GM23338 (cell line): ENCODE measurements at regions not wholly inside any gene's neighbourhood (a gene's known extent, or its start where the extent isn't known, plus 50 kb on each side); places are given as distances from the start of the nearest gene placed in this dataset.
A peak's percentile ranks its signal among the peaks of the same experiment; 100 is the strongest.
"Not testable (repeated sequence)": the region's sequence is repeated elsewhere in the genome, so short reads cannot be mapped to it uniquely, and the experiment has no call there.

ENCODE experiments used
- ATAC-seq: fragments of 200-7000 bp; cut with Tn5 transposase; 3 replicates; pipeline ENCODE4 v1.9.1; 2020
- DNase-seq: peaks from one replicate; pipeline ENCODE4 v3.0.0-alpha.2; 2015; ENCODE audit warnings: low spot score
- H2AFZ ChIP-seq: fragments of 200-600 bp; sonication (generic); 2 replicates; pipeline ENCODE4 v1.8.0; 2016; ENCODE audit warnings: antibody characterized with exemption, mild to moderate bottlenecking, moderate library complexity
- H3F3A ChIP-seq: fragments of 200-600 bp; sonication (generic); replicated peaks from 2 replicates; pipeline ENCODE4 v1.8.0; 2017; ENCODE audit warnings: antibody characterized with exemption, mixed run types, low read depth
- H3K27ac ChIP-seq: fragments of 200-600 bp; sonication (generic); 2 replicates; pipeline ENCODE4 v1.6.1; 2016; ENCODE audit warnings: low read depth
- H3K27me3 ChIP-seq: fragments of 200-600 bp; sonication (generic); 2 replicates; pipeline ENCODE4 v1.8.0; 2016; ENCODE audit warnings: mild to moderate bottlenecking, mixed run types, moderate library complexity; ENCODE audit not compliant: insufficient read depth
- H3K36me3 ChIP-seq: fragments of 200-600 bp; sonication (generic); 2 replicates; pipeline ENCODE4 v1.8.0; 2016; ENCODE audit warnings: mild to moderate bottlenecking; ENCODE audit not compliant: insufficient read depth
- H3K4me1 ChIP-seq: fragments of 200-600 bp; sonication (generic); 2 replicates; pipeline ENCODE4 v1.8.0; 2016; ENCODE audit warnings: mild to moderate bottlenecking, moderate library complexity; ENCODE audit not compliant: insufficient read depth
- H3K4me2 ChIP-seq: fragments of 200-600 bp; sonication (generic); 2 replicates; pipeline ENCODE4 v1.7.1; 2017; ENCODE audit warnings: mixed run types
- H3K4me3 ChIP-seq: fragments of 200-600 bp; sonication (generic); 2 replicates; pipeline ENCODE4 v1.6.1; 2016; ENCODE audit warnings: mixed run types
- H3K79me2 ChIP-seq: fragments of 200-600 bp; sonication (generic); replicated peaks from 2 replicates; pipeline ENCODE4 v1.8.0; 2017; ENCODE audit warnings: mild to moderate bottlenecking; ENCODE audit not compliant: insufficient read depth
- H3K9me2 ChIP-seq: fragments of 200-600 bp; sonication (generic); 2 replicates; pipeline ENCODE4 v1.8.0; 2017; ENCODE audit not compliant: insufficient read depth
- H4K20me1 ChIP-seq: fragments of 200-600 bp; sonication (generic); replicated peaks from 2 replicates; pipeline ENCODE4 v1.8.0; 2017; ENCODE audit warnings: mild to moderate bottlenecking; ENCODE audit not compliant: insufficient read depth
- H3K27ac Mint-ChIP-seq: 2 replicates; pipeline ENCODE4 v1.8.0; 2020; ENCODE audit warnings: inconsistent platforms, mild to moderate bottlenecking, moderate library complexity, mixed read lengths
- H3K27me3 Mint-ChIP-seq: 3 replicates; pipeline ENCODE4 v1.8.0; 2022; ENCODE audit warnings: low read depth, mild to moderate bottlenecking, moderate library complexity, mixed read lengths, inconsistent platforms; ENCODE audit not compliant: insufficient read depth, poor library complexity
- H3K36me3 Mint-ChIP-seq: 3 replicates; pipeline ENCODE4 v1.8.0; 2021; ENCODE audit warnings: low read depth, mild to moderate bottlenecking, inconsistent platforms, moderate library complexity, mixed read lengths
- H3K4me1 Mint-ChIP-seq: 3 replicates; pipeline ENCODE4 v1.8.0; 2020; ENCODE audit warnings: mild to moderate bottlenecking, inconsistent platforms, mixed read lengths
- H3K4me3 Mint-ChIP-seq: 3 replicates; pipeline ENCODE4 v1.8.0; 2021; ENCODE audit warnings: moderate library complexity, mild to moderate bottlenecking, inconsistent platforms, mixed read lengths
- H3K9me3 Mint-ChIP-seq: 3 replicates; pipeline ENCODE4 v1.8.0; 2020; ENCODE audit warnings: moderate library complexity, mild to moderate bottlenecking, inconsistent platforms, mixed read lengths
- EZH2 ChIP-seq: fragments of 200-600 bp; sonication (generic); IDR thresholded peaks from one replicate; pipeline ENCODE4 v1.8.0; 2017; ENCODE audit warnings: antibody characterized with exemption, mild to moderate bottlenecking, low read depth; ENCODE audit not compliant: unreplicated experiment
- JUNB ChIP-seq: IDR thresholded peaks from one replicate; pipeline ENCODE4 v1.6.1; 2016; ENCODE audit warnings: antibody characterized with exemption; ENCODE audit not compliant: unreplicated experiment
- NANOG ChIP-seq: IDR thresholded peaks from 2 replicates; pipeline ENCODE4 v1.6.1; 2016; ENCODE audit warnings: antibody characterized with exemption, borderline replicate concordance
- ZNF114 ChIP-seq: fragments of 250-450 bp; sonication (Bioruptor Pico); IDR thresholded peaks from 2 replicates; pipeline ENCODE4 v1.5.0; 2020; ENCODE audit warnings: mild to moderate bottlenecking, moderate library complexity
- ZNF331 ChIP-seq: fragments of 250-450 bp; sonication (Bioruptor Pico); IDR thresholded peaks from 2 replicates; pipeline ENCODE4 v1.5.0; 2020; ENCODE audit warnings: low read depth, mild to moderate bottlenecking, moderate library complexity
- TF ChIP-seq, protein P1 (sequence below): IDR thresholded peaks from 2 replicates; pipeline ENCODE4 v1.6.1; 2016; ENCODE audit warnings: antibody characterized with exemption
- TF ChIP-seq, protein P2 (sequence below): fragments of 250-450 bp; sonication (Bioruptor Pico); IDR thresholded peaks from 2 replicates; pipeline ENCODE4 v1.5.0; 2020; ENCODE audit warnings: mild to moderate bottlenecking, moderate library complexity

DNA sequence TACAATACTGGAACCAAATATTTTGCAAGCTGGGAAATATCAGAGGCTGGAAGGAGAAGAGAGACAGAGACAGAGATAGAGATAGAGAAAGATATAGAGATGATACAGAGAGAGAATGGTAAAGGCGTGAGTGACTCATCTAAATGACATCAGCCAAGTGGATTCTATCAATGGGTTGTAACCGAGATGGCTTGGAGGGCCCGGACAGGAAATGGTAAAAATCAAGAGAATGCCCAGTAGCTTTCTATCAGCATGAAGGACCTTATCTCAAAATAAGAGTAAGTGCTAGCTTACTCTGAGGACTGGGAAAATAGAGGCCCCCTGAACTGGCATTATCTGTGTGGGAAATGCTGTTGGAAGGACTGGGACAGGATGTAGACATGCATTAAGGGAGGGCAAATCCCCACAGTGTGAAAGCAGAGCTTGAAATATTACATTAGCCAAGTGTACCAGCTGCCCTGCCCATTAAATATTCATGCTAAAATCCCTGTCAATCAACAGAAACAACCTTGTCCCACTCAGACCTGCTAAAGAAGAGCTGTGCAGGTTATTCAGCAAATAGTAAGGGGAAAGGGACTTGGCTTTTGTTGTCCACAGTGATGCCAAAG is 76.6 kb upstream of the ZNF644 start:
- Histone ChIP-seq H3K79me2 (no peaks in the 10 kb centered on the region), H3K36me3 (no peaks in the 10 kb centered on the region), H3K4me2 (no peak overlapping the region), H4K20me1 (no peaks in the 10 kb centered on the region), H3K4me1 (0 out of 2 replicates have a peak, but pooled peaks cover 2% of the 10 kb centered on the region), H3K4me3 (no peak overlapping the region), H3K9me2 (no peaks in the 10 kb centered on the region), H3K27me3 (no peaks in the 10 kb centered on the region), H3F3A (no peaks in the 10 kb centered on the region), H3K27ac (no peak overlapping the region), H2AFZ (peak overlapping the region; percentile 95)
- Mint-ChIP-seq H3K27ac (no peak overlapping the region), H3K9me3 (peaks cover 4% of the 10 kb centered on the region; the same call in 1 of the 3 replicates), H3K36me3 (0 out of 3 replicates have a peak, but pooled peaks cover 3% of the 10 kb centered on the region), H3K27me3 (peaks cover 2% of the 10 kb centered on the region), H3K4me3 (no peak overlapping the region), H3K4me1 (peaks cover 21% of the 10 kb centered on the region)
- no peak for ATAC-seq
- no peak for TF ChIP-seq JUNB
- no peak for DNase-seq

DNA sequence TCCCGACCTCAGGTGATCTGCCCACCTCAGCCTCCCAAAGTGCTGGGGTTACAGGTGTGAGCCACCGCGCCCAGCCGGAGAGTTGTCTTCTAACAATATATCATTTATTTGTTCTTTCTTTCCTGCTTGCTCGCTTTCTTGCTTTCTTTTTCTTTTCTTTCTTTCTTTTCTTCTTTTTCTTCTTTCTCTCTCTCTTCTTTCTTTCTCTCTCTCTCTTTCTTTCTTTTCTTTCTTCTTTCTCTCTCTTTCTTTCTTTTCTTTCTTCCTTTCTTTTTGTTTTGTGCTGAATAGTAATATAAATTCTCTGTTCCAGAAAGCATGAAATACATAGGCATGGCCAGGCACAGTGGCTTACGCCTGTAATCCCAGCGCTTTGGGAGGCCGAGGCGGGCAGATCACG is 73.5 kb upstream of the ZNF644 start:
- H2AFZ ChIP-seq: not testable (repeated sequence)
- H3K4me1 ChIP-seq: peaks cover 14% of the 10 kb centered on the region

DNA sequence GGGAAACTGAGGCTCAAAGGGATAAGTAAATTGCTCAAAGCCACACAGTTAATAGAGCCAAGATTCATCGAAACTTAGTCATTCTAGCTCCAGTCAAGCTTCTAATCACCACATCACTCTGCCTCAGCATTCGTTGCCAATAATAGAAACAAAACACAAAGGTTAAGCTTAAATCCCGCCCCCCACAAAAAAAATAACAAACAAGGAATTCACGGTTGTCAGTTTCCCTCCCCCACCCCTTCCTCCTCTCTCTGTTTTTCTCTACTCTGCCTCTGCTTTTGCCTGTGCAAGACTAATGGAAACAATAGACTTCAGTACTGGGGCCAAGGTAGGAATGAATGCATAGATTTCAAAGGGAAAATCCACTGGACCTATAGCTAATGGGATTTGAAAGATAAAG is 70.7 kb upstream of the ZNF644 start:
- Histone ChIP-seq H3K79me2 (no peaks in the 10 kb centered on the region), H3K27ac (no peak overlapping the region), H3K4me3 (no peak overlapping the region), H3K36me3 (peaks cover 6% of the 10 kb centered on the region; the same call in 1 of the 2 replicates), H2AFZ (peak overlapping the region; percentile 57; the same call in 1 of the 2 replicates), H3K4me1 (peaks cover 14% of the 10 kb centered on the region), H4K20me1 (no peaks in the 10 kb centered on the region), H3K9me2 (no peaks in the 10 kb centered on the region; the same call in 1 of the 2 replicates), H3K27me3 (no peaks in the 10 kb centered on the region), H3F3A (no peaks in the 10 kb centered on the region), H3K4me2 (peak overlapping the region; percentile 41; the same call in 1 of the 2 replicates)
- no peak overlapping the region for H3K4me3 Mint-ChIP-seq
- peaks cover 39% of the 10 kb centered on the region for H3K9me3 Mint-ChIP-seq
- DNase-seq (no peak), ATAC-seq (no peak)
- H3K4me1 Mint-ChIP-seq: peaks cover 14% of the 10 kb centered on the region
- H3K27me3 Mint-ChIP-seq: peaks cover 7% of the 10 kb centered on the region
- H3K27ac Mint-ChIP-seq: no peak overlapping the region
- peaks cover 28% of the 10 kb centered on the region; the same call in 2 of the 3 replicates for H3K36me3 Mint-ChIP-seq
- TF ChIP-seq, protein P1, sequence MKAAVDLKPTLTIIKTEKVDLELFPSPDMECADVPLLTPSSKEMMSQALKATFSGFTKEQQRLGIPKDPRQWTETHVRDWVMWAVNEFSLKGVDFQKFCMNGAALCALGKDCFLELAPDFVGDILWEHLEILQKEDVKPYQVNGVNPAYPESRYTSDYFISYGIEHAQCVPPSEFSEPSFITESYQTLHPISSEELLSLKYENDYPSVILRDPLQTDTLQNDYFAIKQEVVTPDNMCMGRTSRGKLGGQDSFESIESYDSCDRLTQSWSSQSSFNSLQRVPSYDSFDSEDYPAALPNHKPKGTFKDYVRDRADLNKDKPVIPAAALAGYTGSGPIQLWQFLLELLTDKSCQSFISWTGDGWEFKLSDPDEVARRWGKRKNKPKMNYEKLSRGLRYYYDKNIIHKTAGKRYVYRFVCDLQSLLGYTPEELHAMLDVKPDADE: no peak
- TF ChIP-seq NANOG (no peak), EZH2 (no peak), ZNF114 (CRISPR knock-in tag) (no peak), ZNF331 (no peak)
- TF ChIP-seq, protein P2, sequence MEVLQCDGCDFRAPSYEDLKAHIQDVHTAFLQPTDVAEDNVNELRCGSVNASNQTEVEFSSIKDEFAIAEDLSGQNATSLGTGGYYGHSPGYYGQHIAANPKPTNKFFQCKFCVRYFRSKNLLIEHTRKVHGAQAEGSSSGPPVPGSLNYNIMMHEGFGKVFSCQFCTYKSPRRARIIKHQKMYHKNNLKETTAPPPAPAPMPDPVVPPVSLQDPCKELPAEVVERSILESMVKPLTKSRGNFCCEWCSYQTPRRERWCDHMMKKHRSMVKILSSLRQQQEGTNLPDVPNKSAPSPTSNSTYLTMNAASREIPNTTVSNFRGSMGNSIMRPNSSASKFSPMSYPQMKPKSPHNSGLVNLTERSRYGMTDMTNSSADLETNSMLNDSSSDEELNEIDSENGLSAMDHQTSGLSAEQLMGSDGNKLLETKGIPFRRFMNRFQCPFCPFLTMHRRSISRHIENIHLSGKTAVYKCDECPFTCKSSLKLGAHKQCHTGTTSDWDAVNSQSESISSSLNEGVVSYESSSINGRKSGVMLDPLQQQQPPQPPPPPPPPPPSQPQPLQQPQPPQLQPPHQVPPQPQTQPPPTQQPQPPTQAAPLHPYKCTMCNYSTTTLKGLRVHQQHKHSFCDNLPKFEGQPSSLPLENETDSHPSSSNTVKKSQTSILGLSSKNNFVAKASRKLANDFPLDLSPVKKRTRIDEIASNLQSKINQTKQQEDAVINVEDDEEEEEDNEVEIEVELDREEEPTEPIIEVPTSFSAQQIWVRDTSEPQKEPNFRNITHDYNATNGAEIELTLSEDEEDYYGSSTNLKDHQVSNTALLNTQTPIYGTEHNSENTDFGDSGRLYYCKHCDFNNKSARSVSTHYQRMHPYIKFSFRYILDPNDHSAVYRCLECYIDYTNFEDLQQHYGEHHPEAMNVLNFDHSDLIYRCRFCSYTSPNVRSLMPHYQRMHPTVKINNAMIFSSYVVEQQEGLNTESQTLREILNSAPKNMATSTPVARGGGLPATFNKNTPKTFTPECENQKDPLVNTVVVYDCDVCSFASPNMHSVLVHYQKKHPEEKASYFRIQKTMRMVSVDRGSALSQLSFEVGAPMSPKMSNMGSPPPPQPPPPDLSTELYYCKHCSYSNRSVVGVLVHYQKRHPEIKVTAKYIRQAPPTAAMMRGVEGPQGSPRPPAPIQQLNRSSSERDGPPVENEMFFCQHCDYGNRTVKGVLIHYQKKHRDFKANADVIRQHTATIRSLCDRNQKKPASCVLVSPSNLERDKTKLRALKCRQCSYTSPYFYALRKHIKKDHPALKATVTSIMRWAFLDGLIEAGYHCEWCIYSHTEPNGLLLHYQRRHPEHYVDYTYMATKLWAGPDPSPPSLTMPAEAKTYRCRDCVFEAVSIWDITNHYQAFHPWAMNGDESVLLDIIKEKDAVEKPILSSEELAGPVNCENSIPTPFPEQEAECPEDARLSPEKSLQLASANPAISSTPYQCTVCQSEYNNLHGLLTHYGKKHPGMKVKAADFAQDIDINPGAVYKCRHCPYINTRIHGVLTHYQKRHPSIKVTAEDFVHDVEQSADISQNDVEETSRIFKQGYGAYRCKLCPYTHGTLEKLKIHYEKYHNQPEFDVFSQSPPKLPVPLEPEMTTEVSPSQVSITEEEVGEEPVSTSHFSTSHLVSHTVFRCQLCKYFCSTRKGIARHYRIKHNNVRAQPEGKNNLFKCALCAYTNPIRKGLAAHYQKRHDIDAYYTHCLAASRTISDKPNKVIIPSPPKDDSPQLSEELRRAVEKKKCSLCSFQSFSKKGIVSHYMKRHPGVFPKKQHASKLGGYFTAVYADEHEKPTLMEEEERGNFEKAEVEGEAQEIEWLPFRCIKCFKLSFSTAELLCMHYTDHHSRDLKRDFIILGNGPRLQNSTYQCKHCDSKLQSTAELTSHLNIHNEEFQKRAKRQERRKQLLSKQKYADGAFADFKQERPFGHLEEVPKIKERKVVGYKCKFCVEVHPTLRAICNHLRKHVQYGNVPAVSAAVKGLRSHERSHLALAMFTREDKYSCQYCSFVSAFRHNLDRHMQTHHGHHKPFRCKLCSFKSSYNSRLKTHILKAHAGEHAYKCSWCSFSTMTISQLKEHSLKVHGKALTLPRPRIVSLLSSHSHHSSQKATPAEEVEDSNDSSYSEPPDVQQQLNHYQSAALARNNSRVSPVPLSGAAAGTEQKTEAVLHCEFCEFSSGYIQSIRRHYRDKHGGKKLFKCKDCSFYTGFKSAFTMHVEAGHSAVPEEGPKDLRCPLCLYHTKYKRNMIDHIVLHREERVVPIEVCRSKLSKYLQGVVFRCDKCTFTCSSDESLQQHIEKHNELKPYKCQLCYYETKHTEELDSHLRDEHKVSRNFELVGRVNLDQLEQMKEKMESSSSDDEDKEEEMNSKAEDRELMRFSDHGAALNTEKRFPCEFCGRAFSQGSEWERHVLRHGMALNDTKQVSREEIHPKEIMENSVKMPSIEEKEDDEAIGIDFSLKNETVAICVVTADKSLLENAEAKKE (CRISPR knock-in tag): no peak

More for the DNA sequence above, 73.5 kb upstream of the ZNF644 start:
- not testable (repeated sequence) for H3K79me2 ChIP-seq, H3K27me3 ChIP-seq, DNase-seq, H3K27ac ChIP-seq, H3F3A ChIP-seq, H4K20me1 ChIP-seq, ATAC-seq, H3K36me3 ChIP-seq, H3K36me3 Mint-ChIP-seq, H3K27me3 Mint-ChIP-seq, H3K9me2 ChIP-seq, H3K4me2 ChIP-seq, H3K4me3 ChIP-seq, H3K27ac Mint-ChIP-seq, H3K4me3 Mint-ChIP-seq
- Mint-ChIP-seq H3K9me3 (peaks cover 15% of the 10 kb centered on the region), H3K4me1 (peaks cover 22% of the 10 kb centered on the region)
